ENCODE measurements at regions not wholly inside any gene's neighbourhood (a gene's known extent, or its start where the extent isn't known, plus 50 kb on each side); places are given as distances from the start of the nearest gene placed in this dataset.

- TF ChIP-seq, protein P1, sequence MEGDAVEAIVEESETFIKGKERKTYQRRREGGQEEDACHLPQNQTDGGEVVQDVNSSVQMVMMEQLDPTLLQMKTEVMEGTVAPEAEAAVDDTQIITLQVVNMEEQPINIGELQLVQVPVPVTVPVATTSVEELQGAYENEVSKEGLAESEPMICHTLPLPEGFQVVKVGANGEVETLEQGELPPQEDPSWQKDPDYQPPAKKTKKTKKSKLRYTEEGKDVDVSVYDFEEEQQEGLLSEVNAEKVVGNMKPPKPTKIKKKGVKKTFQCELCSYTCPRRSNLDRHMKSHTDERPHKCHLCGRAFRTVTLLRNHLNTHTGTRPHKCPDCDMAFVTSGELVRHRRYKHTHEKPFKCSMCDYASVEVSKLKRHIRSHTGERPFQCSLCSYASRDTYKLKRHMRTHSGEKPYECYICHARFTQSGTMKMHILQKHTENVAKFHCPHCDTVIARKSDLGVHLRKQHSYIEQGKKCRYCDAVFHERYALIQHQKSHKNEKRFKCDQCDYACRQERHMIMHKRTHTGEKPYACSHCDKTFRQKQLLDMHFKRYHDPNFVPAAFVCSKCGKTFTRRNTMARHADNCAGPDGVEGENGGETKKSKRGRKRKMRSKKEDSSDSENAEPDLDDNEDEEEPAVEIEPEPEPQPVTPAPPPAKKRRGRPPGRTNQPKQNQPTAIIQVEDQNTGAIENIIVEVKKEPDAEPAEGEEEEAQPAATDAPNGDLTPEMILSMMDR (IDR thresholded peaks at IDR 0.05): no peak
- TF ChIP-seq POLR2A (IDR thresholded peaks at IDR 0.05): no peak
Observed at GRCh38 chr2:14316594-14316993, 315.9 kb upstream of the LRATD1 start.

All from right lobe of liver (tissue), 4 donors.